Neural cell (in vitro differentiated cells): ENCODE measurements at regions not wholly inside any gene's neighbourhood (a gene's known extent, or its start where the extent isn't known, plus 50 kb on each side); places are given as distances from the start of the nearest gene placed in this dataset.

Experiments
- H2AFZ ChIP-seq: fragments of 200-600, 300-800 bp; sonication (generic), shearing (Covaris generic); 2 replicates; pipeline ENCODE4 v1.6.0; 2014; ENCODE audit warnings: low read depth, mild to moderate bottlenecking, antibody characterized with exemption, low read length, moderate library complexity
- H3F3A ChIP-seq: fragments of 200-600 bp; shearing (Covaris generic); 2 replicates; pipeline ENCODE4 v1.6.1; 2016; ENCODE audit warnings: mild to moderate bottlenecking, moderate library complexity, mixed read lengths, antibody characterized with exemption, low read length; ENCODE audit not compliant: insufficient read depth, poor library complexity, severe bottlenecking
- H3K27ac ChIP-seq: fragments of 200-600, 300-800 bp; sonication (generic), shearing (Covaris generic); 2 replicates; pipeline ENCODE4 v1.5.1; 2014; ENCODE audit warnings: mild to moderate bottlenecking, low read length, moderate library complexity
- H3K27me3 ChIP-seq: fragments of 300-800, 200-600 bp; sonication (generic), shearing (Covaris generic); 2 replicates; pipeline ENCODE4 v1.6.0; 2014; ENCODE audit warnings: mild to moderate bottlenecking, low read depth, low read length, moderate library complexity; ENCODE audit not compliant: insufficient read depth
- H3K36me3 ChIP-seq: fragments of 300-800, 200-600 bp; sonication (generic), shearing (Covaris generic); 2 replicates; pipeline ENCODE4 v1.5.1; 2014; ENCODE audit warnings: mild to moderate bottlenecking, antibody characterized with exemption, low read length, moderate library complexity; ENCODE audit not compliant: insufficient read depth
- H3K4me2 ChIP-seq: fragments of 300-800, 200-600 bp; sonication (generic), shearing (Covaris generic); 2 replicates; pipeline ENCODE4 v1.6.0; 2014; ENCODE audit warnings: mild to moderate bottlenecking, low read length
- H3K4me3 ChIP-seq: fragments of 300-800, 200-600 bp; sonication (generic), shearing (Covaris generic); 2 replicates; pipeline ENCODE4 v1.5.1; 2014; ENCODE audit warnings: mild to moderate bottlenecking, low read length, moderate library complexity
- H3K79me2 ChIP-seq: fragments of 200-600 bp; shearing (Covaris generic); replicated peaks from 2 replicates; pipeline ENCODE4 v1.6.0; 2014; ENCODE audit warnings: mild to moderate bottlenecking, low read length, moderate library complexity; ENCODE audit not compliant: insufficient read depth
- H3K9ac ChIP-seq: fragments of 300-800, 200-600 bp; sonication (generic), shearing (Covaris generic); 2 replicates; pipeline ENCODE4 v1.6.1; 2016; ENCODE audit warnings: mild to moderate bottlenecking, low read length, mixed read lengths
- H3K9me2 ChIP-seq: fragments of 200-600 bp; shearing (Covaris generic); 2 replicates; pipeline ENCODE4 v1.6.1; 2016; ENCODE audit warnings: mild to moderate bottlenecking, low read length, mixed read lengths; ENCODE audit not compliant: insufficient read depth
- H3K9me3 ChIP-seq: fragments of 200-600, 300-800 bp; sonication (generic), shearing (Covaris generic); 2 replicates; pipeline ENCODE4 v1.6.1; 2016; ENCODE audit warnings: mild to moderate bottlenecking, mixed run types, low read length, moderate library complexity, mixed read lengths
- H4K20me1 ChIP-seq: fragments of 200-600 bp; shearing (Covaris generic); 2 replicates; pipeline ENCODE4 v1.6.1; 2016; ENCODE audit warnings: mild to moderate bottlenecking, mixed run types; ENCODE audit not compliant: insufficient read depth
- EP300 ChIP-seq: fragments of 450-650 bp; conservative IDR thresholded peaks from 2 replicates; pipeline ENCODE4 v1.6.1; 2014; ENCODE audit warnings: antibody characterized with exemption, mild to moderate bottlenecking, moderate library complexity; ENCODE audit not compliant: poor library complexity, severe bottlenecking
- EZH2 ChIP-seq: fragments of 200-600, 300-800 bp; shearing (Covaris generic), sonication (generic); IDR thresholded peaks from 2 replicates; pipeline ENCODE4 v1.6.1; 2014; ENCODE audit warnings: antibody characterized with exemption, low read length, borderline replicate concordance, mild to moderate bottlenecking; ENCODE audit not compliant: insufficient read depth, poor library complexity, severe bottlenecking
- MXI1 ChIP-seq: fragments of 450-650 bp; conservative IDR thresholded peaks from 2 replicates; pipeline ENCODE4 v1.6.1; 2014; ENCODE audit warnings: antibody characterized with exemption, mild to moderate bottlenecking; ENCODE audit not compliant: poor library complexity, severe bottlenecking
- POLR2AphosphoS5 ChIP-seq: IDR thresholded peaks from 2 replicates; pipeline ENCODE4 v1.6.1; 2012
- RAD21 ChIP-seq: fragments of 450-650 bp; conservative IDR thresholded peaks from 2 replicates; pipeline ENCODE4 v1.6.1; 2014; ENCODE audit warnings: antibody characterized with exemption, mild to moderate bottlenecking, moderate library complexity
- SMC3 ChIP-seq: fragments of 450-650 bp; conservative IDR thresholded peaks from 2 replicates; pipeline ENCODE4 v1.6.1; 2014; ENCODE audit warnings: antibody characterized with exemption, mild to moderate bottlenecking, moderate library complexity; ENCODE audit not compliant: poor library complexity
- TAF1 ChIP-seq: IDR thresholded peaks from 2 replicates; pipeline ENCODE4 v1.6.1; 2012; ENCODE audit warnings: low read depth
- TF ChIP-seq, protein P1 (sequence below): fragments of 450-650 bp; IDR thresholded peaks from 2 replicates; pipeline ENCODE4 v1.5.1; 2014; ENCODE audit warnings: antibody characterized with exemption, mild to moderate bottlenecking, moderate library complexity; ENCODE audit not compliant: poor library complexity, severe bottlenecking
- TF ChIP-seq, protein P2 (sequence below): IDR thresholded peaks from 2 replicates; pipeline ENCODE4 v1.6.1; 2012; ENCODE audit warnings: borderline replicate concordance

DNA sequence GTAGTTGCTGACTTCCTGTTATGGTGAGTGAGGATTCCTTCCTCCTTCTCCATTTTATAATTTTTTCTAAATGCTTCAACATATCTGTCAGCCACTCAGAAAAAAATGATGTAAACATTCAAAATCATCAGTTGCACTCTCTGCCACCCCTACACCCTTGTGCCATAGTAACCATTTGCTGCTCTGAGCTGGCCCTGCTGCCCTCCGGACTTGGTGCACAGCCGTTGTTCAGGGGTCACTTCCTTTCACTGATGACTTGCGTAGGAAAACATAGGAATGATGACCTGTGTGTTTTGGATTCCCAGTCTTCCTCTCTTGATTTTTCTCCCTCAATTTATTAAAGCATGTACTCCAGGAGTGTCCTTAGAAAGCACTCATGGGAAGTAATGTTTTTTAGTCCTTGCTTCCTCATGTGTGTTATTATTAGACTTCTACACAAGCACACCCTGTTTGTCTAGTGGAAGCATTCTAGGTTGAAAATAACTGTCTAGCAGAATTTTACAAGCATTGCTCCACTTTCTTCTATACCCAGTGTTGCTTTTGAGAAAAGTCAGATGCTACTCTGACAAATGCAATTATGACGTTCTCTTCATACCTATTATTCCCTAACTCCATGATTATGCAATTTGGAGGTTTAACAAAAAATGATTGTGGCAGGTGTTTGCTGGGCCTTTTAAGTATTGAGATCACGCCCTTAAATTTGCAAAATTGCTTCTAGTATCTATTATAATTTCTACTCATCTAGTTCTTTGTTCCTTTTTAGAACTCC lies 62.6 kb upstream of the MTPN start:
- no peaks in the 10 kb centered on the region for H3K9me3 ChIP-seq
- no peak overlapping the region for H3K4me2 ChIP-seq
- no peak overlapping the region for H3K27ac ChIP-seq
- no peaks in the 10 kb centered on the region for H3K9me2 ChIP-seq
- no peak overlapping the region for H3K9ac ChIP-seq
- no peaks in the 10 kb centered on the region for H3F3A ChIP-seq
- no peak overlapping the region for H3K4me3 ChIP-seq
- no peaks in the 10 kb centered on the region for H3K79me2 ChIP-seq
- H2AFZ ChIP-seq = no peak overlapping the region
- no peaks in the 10 kb centered on the region for H3K36me3 ChIP-seq
- no peaks in the 10 kb centered on the region for H4K20me1 ChIP-seq
- TF ChIP-seq RAD21 (no peak), TAF1 (no peak), SMC3 (no peak), MXI1 (no peak), EZH2 (no peak)
- no peaks in the 10 kb centered on the region for H3K27me3 ChIP-seq

DNA sequence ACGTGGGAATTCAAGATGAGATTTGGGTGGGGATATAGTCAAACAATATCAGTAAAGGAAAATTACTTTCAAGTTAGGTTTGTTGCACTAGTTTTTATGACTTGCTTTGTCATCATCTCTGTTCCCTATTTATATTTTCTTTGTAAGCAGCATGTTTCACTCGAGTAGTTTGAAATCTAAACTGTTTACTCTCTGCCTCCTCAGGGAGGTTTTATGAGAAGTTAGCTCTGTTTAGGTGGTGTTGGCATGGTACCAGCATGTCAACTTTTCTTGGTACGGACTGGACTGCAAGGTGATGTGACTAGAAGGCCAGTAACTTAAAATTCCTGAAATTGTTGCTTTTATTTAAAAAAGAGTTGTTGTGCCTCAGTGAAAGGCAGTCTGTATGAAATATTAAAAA lies 59.2 kb upstream of the MTPN start:
- Histone ChIP-seq H3K9me2 (no peaks in the 10 kb centered on the region), H3K4me3 (no peak overlapping the region), H3F3A (no peaks in the 10 kb centered on the region), H3K79me2 (no peaks in the 10 kb centered on the region), H3K27ac (no peak overlapping the region), H3K9me3 (no peaks in the 10 kb centered on the region), H3K4me2 (no peak overlapping the region), H3K9ac (no peak overlapping the region), H4K20me1 (no peaks in the 10 kb centered on the region), H3K27me3 (no peaks in the 10 kb centered on the region), H3K36me3 (no peaks in the 10 kb centered on the region), H2AFZ (no peak overlapping the region)
- TF ChIP-seq EP300 (no peak), TAF1 (no peak), POLR2AphosphoS5 (no peak), RAD21 (no peak), MXI1 (no peak), SMC3 (no peak), EZH2 (no peak)
- TF ChIP-seq, protein P1, sequence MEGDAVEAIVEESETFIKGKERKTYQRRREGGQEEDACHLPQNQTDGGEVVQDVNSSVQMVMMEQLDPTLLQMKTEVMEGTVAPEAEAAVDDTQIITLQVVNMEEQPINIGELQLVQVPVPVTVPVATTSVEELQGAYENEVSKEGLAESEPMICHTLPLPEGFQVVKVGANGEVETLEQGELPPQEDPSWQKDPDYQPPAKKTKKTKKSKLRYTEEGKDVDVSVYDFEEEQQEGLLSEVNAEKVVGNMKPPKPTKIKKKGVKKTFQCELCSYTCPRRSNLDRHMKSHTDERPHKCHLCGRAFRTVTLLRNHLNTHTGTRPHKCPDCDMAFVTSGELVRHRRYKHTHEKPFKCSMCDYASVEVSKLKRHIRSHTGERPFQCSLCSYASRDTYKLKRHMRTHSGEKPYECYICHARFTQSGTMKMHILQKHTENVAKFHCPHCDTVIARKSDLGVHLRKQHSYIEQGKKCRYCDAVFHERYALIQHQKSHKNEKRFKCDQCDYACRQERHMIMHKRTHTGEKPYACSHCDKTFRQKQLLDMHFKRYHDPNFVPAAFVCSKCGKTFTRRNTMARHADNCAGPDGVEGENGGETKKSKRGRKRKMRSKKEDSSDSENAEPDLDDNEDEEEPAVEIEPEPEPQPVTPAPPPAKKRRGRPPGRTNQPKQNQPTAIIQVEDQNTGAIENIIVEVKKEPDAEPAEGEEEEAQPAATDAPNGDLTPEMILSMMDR = no peak
- TF ChIP-seq, protein P2, sequence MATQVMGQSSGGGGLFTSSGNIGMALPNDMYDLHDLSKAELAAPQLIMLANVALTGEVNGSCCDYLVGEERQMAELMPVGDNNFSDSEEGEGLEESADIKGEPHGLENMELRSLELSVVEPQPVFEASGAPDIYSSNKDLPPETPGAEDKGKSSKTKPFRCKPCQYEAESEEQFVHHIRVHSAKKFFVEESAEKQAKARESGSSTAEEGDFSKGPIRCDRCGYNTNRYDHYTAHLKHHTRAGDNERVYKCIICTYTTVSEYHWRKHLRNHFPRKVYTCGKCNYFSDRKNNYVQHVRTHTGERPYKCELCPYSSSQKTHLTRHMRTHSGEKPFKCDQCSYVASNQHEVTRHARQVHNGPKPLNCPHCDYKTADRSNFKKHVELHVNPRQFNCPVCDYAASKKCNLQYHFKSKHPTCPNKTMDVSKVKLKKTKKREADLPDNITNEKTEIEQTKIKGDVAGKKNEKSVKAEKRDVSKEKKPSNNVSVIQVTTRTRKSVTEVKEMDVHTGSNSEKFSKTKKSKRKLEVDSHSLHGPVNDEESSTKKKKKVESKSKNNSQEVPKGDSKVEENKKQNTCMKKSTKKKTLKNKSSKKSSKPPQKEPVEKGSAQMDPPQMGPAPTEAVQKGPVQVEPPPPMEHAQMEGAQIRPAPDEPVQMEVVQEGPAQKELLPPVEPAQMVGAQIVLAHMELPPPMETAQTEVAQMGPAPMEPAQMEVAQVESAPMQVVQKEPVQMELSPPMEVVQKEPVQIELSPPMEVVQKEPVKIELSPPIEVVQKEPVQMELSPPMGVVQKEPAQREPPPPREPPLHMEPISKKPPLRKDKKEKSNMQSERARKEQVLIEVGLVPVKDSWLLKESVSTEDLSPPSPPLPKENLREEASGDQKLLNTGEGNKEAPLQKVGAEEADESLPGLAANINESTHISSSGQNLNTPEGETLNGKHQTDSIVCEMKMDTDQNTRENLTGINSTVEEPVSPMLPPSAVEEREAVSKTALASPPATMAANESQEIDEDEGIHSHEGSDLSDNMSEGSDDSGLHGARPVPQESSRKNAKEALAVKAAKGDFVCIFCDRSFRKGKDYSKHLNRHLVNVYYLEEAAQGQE = no peak
